Ramos (cell line): ENCODE measurements at regions not wholly inside any gene's neighbourhood (a gene's known extent, or its start where the extent isn't known, plus 50 kb on each side); places are given as distances from the start of the nearest gene placed in this dataset.

Experiments
- in situ Hi-C: fragments of 300-500 bp; cut with MboI; formaldehyde crosslinking; loops from one replicate; pipeline ENCODE4 v1.14.3; 2022; ENCODE audit warnings: low sequenced_read_pairs; ENCODE audit not compliant: unreplicated experiment

DNA sequence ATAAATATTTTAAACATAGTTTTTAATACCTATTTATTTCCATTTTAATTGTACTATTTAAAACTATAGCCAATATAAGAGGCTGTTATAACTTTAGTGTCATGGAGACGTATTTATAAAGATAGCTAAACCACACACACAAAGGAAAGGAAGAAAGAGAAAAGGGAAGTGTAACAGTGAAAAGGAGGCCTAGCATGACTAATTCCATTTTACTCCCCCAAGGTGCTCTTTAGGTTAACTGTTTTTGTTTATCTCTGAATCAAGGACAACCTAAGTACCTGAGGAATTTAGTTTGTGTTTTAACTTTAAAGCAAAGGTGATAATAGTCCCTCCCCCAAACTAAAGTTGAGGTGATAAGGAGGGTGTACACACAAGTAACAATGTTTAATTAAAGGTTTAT lies 1188.9 kb upstream of the C9orf72 start:
- in situ Hi-C loops, result no loop called here

- in situ Hi-C loops, result no loop called here
Observed at GRCh38 chr9:28764532-28764931, 1191.3 kb upstream of the C9orf72 start.

GRCh38 chr9:28770226-28770625 lies 1196.9 kb upstream of the C9orf72 start:
- in situ Hi-C loops, result no loop called here

DNA sequence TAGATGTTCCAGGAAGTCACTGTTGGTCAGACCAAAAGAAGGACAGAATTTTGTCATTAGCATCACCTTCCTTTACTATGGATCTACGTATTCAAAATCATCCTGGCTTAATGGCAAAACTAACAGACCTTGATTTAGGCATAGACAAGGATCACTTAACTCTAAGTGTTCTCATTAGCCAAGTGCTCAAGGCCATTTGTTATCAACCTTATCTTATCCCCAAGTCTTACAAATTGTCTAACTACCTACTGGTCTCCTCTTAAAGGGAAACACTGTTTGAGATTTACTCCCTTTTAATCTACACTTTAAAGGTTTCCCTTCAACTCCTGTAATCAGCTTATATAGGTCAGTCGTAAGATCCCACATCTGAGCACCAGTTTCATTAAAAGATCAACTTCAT lies 1197.5 kb upstream of the C9orf72 start:
- in situ Hi-C loops, result no loop called here

- in situ Hi-C loops, result no loop called here
Observed at GRCh38 chr9:28774433-28775235, 1201.4 kb upstream of the C9orf72 start.

GRCh38 chr9:28779243-28779642 lies 1206.0 kb upstream of the C9orf72 start:
- in situ Hi-C loops, result no loop called here

- in situ Hi-C loops, result no loop called here
Observed at GRCh38 chr9:28781481-28781880, 1208.2 kb upstream of the C9orf72 start.

DNA sequence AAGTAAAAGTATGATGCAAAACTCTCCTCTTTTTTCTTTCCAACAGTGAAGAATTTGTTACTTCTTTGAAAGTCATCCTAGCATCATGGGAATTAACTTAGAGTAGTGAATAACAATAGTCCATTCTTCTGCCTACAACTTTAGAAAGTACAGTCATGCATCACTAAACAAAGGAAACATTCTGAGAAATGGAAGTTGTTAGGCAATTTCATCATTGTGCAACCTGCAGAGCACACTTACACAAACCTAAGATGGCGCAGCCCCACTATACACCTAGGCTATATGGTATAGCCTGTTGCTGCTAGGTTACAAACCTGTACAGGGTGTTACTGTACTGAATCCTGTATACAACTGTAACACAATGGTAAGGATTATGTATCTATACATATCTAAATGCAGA lies 1209.3 kb upstream of the C9orf72 start:
- in situ Hi-C loops, result no loop called here

GRCh38 chr9:28792716-28793115 lies 1219.4 kb upstream of the C9orf72 start:
- in situ Hi-C loops, result no loop called here

DNA sequence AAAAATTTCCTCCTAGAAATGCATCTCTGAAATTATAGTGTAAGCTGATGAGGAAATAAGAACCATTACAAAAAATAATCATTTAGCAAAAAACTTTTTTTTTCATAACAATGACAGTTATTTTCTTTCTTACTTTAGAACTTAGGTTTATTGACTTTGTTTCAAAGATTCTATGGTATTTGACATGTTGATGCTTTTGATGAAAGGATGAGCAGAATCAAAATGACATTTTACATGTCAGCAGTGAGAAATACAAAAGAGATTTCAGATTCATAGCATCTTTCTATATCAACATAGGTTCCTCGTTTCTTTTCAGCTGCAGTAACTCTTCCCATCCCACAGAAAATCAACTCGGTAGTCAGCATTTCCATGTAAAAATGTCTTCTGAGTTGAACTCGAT lies 1226.6 kb upstream of the C9orf72 start:
- in situ Hi-C loops, result no loop called here

GRCh38 chr9:28801144-28801799 lies 1228.0 kb upstream of the C9orf72 start:
- in situ Hi-C loops, result no loop called here

GRCh38 chr9:28805197-28805596 lies 1231.9 kb upstream of the C9orf72 start:
- in situ Hi-C loops, result no loop called here

GRCh38 chr9:28808042-28808441 lies 1234.8 kb upstream of the C9orf72 start:
- in situ Hi-C loops, result no loop called here

- in situ Hi-C loops, result no loop called here
Observed at GRCh38 chr9:28810388-28811075, 1237.3 kb upstream of the C9orf72 start.

DNA sequence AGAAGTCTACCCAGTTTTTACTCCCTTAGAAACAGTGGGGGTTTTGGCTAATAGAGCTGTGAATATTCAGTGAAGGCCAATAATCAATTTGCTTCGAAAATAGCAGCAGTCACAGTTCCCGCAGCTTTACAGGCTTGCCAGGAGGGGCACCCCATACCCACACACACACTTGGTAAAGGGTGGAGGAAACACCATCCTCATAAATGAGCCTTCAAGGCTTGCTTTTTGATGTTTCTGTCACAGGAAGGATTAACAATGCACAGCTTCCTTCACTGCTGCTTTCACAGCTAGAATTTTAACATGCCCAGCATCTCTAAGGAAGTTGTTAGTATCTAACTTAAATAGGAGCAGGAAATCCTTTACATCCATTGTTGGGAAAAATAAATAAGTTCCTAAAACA lies 1247.5 kb upstream of the C9orf72 start:
- in situ Hi-C loops, result no loop called here

GRCh38 chr9:28821240-28821639 lies 1248.0 kb upstream of the C9orf72 start:
- in situ Hi-C loops, result no loop called here

- in situ Hi-C loops, result no loop called here
Observed at GRCh38 chr9:28824432-28824963, 1251.2 kb upstream of the C9orf72 start.

DNA sequence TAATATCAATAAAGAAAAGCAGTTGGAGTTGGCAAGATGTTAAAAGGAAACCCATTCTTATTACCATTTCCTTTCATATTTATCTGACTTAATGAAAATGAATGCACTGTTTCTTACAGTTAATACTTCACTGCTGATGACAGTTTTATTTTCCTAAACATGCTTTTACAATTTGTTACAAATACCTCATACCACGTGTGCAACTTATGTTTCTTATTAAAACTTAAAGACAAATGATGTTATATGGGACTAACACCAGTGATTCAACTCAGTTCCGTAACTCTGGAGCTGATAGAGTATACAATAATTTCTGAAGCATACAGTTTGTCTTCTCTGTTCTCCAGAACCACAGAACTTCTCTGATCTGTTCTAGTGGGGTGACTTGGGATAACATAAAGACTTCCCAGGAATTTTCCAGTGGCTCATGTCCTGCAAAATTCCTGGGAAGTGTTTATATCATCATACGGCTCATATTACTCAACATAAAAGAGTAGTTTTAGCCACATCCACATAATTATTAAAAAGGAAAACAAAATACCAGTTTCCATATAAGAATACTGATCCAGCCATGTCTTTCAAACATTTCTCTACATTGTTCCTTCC lies 1259.0 kb upstream of the C9orf72 start:
- in situ Hi-C loops, result no loop called here

DNA sequence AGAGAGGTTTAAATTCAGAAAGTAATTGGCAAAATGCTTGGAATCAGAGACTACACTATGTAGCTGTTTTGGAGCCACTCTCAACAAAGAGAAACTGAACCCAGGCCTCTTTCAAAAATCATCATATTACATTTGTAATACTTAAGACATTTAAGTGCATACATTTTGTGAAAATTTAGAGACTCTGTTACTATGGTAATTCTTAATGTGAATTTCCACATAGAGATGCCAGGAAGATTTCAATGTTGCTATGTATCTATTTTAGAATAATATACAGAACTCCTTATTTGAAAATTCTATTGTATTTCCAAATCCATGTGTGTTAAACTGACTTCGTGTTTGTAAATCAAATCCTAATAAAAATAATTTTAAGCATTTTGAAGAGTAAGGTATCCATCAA lies 1260.9 kb upstream of the C9orf72 start:
- in situ Hi-C loops, result no loop called here

GRCh38 chr9:28839778-28840430 lies 1266.6 kb upstream of the C9orf72 start:
- in situ Hi-C loops, result no loop called here
